ENCODE measurements at regions not wholly inside any gene's neighbourhood (a gene's known extent, or its start where the extent isn't known, plus 50 kb on each side); places are given as distances from the start of the nearest gene placed in this dataset.

GRCh38 chr3:197428952-197429351 lies 126.8 kb downstream of the BDH1 start (continued):
- TF ChIP-seq CHD2 (IDR thresholded peaks at IDR 0.05; ENCODE audit: borderline replicate concordance, low read depth, low read length), result no peak
- no peak for TF ChIP-seq TARDBP (IDR thresholded peaks at IDR 0.05; ENCODE audit: borderline replicate concordance)
- TF ChIP-seq SP1 (IDR thresholded peaks at IDR 0.05; ENCODE audit: low read depth, low read length), result no peak
- no peak for TF ChIP-seq SIX5 (IDR thresholded peaks at IDR 0.05; ENCODE audit: low read depth, low read length, severe bottlenecking)
- no peak for TF ChIP-seq FOXM1 (IDR thresholded peaks at IDR 0.05; ENCODE audit: low read depth, low read length)

GRCh38 chr3:197428117-197428801 lies 127.5 kb downstream of the BDH1 start:
- H3K4me1 ChIP-seq (ENCODE audit: control insufficient read depth, insufficient read depth, low read length), result no peaks in the 10 kb centered on the region
- H3K4me2 ChIP-seq (ENCODE audit: control insufficient read depth, insufficient read depth), result peak overlapping the region; percentile 20; the same call in 1 of the 2 replicates
- TF ChIP-seq SUPT20H (IDR thresholded peaks at IDR 0.05; ENCODE audit: borderline replicate concordance, control insufficient read depth, low read depth, low read length), result no peak
- no peak for TF ChIP-seq ATF2 (IDR thresholded peaks at IDR 0.05; ENCODE audit: low read length)
- BruUV-seq (replicated peaks), result no TSS peak
- H3K36me3 ChIP-seq (ENCODE audit: control insufficient read depth in 2 of 2, insufficient read depth in 2 of 2, low read length in 1 of 2), result no peaks in the 10 kb centered on the region
- no peak overlapping the region for H3K27ac ChIP-seq (ENCODE audit: control insufficient read depth, insufficient read depth)
- ChIA-PET RAD21 (ENCODE audit: unreplicated experiment) (no interaction called here), CTCF (interaction anchor here (1.3 kb wide), 1 partner anchor 171 kb away, joined by 4 read pairs; no protein-coding TSS in a partner anchor), SMC1A (ENCODE audit: uncharacterized antibody, unreplicated experiment) (interaction anchor here (0.7 to 1.1 kb wide), 4 partner anchors 10 to 204 kb away, joined by 3 read pairs; no protein-coding TSS in a partner anchor), POLR2A (no interaction called here)
- no peaks in the 10 kb centered on the region for H3K27me3 ChIP-seq (replicated peaks in 1 of 2; ENCODE audit: control insufficient read depth in 2 of 2, insufficient read depth in 2 of 2, low read length in 1 of 2)
- intact Hi-C loops (cut with micrococcal nuclease; ENCODE audit: unreplicated experiment) (no loop called here), in situ Hi-C loops (cut with MboI) (no loop called here)
- no peak overlapping the region for H3K4me3 ChIP-seq
- 12% methylated on average over 10 of the region's 10 CpGs for WGBS (ENCODE audit: insufficient coverage, insufficient replicate concordance, low lambda C conversion rate, missing lambda C conversion rate)
- no peak overlapping the region for H3K9ac ChIP-seq (ENCODE audit: control insufficient read depth, insufficient read depth, low read length)
- DNase-seq (ENCODE audit: low read depth, low spot score) (no peak), ATAC-seq (peak; percentile 89), FAIRE-seq (peak; percentile 18)
- H4K20me1 ChIP-seq (ENCODE audit: control insufficient read depth, insufficient read depth), result no peaks in the 10 kb centered on the region
- peak overlapping the region; percentile 61; the same call in 1 of the 2 replicates for H2AFZ ChIP-seq (ENCODE audit: control insufficient read depth, low read depth, low read length)
- no peaks in the 10 kb centered on the region for H3K79me2 ChIP-seq (ENCODE audit: control insufficient read depth, insufficient read depth, low read length)
- no peaks in the 10 kb centered on the region for H3K9me3 ChIP-seq (replicated peaks; ENCODE audit: control insufficient read depth, insufficient read depth, low read length)

All from GM12878 (cell line).